CD4-positive, alpha-beta T cell treated with Interleukin-12 subunit alpha and Interleukin-12 subunit beta, for 1 hour (primary cell): ENCODE measurements at regions not wholly inside any gene's neighbourhood (a gene's known extent, or its start where the extent isn't known, plus 50 kb on each side); places are given as distances from the start of the nearest gene placed in this dataset.

Experiments
- DNase-seq: peaks from one replicate; pipeline ENCODE4 v3.0.0-alpha.2; 2020

DNA sequence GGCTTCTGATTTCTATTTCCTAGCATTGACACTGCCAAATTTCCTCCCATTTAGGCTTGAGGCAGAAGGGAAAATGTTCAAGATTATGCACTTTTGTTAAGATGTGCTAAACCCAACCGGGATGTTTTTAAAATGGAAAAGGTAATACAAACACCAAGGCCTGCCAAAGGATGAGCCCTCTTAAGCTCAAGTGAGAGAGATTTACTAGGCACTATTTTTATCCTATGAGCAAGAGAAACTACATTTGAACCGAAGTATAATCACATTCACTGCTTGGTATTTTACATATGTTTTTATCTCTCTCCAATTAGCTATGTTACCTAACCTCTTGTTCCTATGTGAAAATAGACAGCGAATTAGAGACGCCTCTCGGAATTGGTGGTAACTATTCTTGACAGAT is 295.8 kb downstream of the GABRB3 start:
- no peak for DNase-seq

DNA sequence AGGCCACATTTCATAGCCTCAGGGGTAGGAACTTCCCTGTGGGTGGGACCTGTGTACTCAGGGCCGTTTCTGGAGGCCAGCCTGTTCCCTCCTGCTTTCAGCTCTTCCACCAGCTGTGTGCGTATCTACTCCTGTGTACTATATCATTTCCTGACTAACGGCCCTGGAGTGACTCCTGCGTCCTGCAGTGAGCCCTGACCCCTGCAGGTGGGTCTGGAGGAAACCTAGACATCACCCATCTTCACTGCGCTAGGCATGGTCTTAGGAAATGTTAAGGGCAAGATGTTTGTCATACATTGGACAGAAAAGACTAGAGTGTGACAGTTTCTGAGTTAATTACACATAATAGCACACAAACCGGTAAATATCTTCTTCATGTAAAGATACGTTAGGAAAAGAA is 297.3 kb downstream of the GABRB3 start:
- DNase-seq, result no peak

DNA sequence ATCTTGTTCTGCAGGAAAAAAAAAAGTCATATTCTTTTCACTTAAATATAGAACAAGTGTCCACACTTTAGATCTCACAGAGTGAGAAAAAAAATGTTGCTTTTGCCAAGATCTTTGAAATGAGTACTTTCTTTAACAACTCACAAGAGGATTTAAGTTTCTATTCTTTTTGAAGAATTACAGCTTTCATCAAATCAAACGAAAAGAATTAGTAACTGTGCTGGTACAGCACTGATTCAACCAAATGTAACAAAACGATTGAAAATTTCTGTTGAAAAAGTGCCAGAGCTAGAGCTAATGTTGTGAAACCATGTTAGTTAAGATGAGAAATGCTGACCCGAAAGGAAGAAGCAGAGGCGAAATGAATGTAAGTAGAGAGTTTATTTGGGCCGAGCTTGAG is 300.2 kb downstream of the GABRB3 start:
- DNase-seq, result no peak

DNA sequence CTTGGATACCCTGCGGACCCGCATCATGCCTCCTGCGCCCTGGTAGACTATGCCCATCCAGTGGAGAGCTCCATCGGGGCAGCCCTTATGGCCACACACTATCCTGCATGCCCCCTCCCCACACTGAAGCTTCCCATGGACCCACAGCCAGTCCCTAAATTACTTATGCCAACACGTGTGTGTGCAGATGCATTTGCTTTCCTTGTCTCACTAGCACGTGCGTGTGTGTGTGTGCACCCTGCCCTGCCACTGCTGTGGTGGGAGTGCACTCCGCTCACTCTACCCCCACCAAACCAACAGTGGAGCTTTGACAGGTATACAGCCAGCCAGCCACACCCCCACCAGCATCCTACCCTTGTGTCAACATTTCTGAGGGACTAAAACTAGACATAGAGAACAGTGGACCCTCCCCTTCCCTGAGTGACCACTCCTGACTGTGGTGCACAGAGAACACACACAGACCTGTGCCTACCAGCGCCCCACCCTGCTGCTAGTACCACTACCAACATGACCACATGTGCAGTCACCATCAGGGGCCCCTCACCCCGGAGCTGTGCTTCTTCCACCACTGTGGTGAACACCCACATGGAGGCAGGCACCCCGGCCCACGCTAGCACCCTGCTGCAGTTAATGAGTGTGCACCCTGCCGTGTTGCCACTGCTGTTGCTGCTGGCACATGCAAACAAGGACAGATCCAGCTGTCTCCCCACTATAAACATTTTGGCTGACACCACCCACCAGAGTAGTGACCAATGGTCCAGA is 310.8 kb downstream of the GABRB3 start:
- no peak for DNase-seq

DNA sequence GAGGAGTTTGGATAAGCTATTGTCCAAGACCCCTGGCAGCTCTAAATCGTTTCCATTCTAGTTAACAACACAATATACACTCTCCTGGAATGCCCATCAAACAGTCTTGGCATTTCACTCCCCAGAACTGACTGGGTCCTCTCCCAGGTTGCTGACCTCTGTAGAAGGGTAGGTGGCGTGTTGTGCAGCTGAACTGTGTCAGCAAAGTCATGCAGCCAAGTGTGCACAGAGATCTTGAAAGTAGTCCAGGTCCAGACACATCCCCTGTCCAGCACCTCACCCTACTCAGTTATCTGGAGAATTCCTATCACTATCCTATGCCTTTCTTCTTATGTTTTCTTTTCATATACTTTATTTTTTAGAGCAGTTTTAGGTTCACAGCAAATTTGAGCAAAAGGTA is 312.7 kb downstream of the GABRB3 start:
- no peak for DNase-seq

DNA sequence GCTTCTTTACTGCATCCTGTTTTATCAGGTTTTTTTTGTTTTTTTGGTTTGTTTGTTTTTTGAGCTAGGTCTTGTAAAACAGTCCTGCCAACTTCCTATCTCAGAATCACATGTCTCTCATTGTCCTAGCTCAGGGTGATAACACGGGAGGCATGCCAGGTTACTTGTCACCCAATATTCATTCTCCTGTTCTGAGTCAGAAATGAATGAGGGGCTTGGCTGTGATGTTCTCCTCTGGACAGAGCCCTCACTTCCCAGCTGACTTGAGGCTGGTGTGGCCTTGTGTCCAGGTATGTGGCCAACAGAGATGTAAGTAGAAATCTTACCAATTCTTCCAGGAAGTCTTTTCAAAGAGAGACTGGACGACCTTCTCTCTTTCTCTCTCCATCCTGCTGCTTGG is 317.0 kb downstream of the GABRB3 start:
- no peak for DNase-seq

DNA sequence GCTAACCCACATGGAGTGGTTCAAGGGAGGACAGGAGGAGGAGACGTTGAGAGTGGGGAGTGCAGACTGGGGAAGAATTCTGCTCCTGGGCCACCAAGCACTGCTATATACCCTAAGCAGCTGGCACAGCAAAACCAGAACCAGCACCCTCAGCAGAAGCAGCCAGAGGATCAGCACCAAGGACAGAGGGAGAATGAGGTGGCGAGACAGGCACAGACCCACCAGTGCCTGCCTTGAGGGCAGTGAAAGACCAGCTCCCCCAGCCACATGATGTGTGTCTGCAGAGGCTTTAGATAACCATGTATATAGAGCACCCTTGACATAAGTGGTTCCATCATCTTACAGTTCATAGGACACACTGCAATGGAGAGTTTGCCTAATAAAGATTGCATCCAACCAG is 319.0 kb downstream of the GABRB3 start:
- DNase-seq, result no peak

DNA sequence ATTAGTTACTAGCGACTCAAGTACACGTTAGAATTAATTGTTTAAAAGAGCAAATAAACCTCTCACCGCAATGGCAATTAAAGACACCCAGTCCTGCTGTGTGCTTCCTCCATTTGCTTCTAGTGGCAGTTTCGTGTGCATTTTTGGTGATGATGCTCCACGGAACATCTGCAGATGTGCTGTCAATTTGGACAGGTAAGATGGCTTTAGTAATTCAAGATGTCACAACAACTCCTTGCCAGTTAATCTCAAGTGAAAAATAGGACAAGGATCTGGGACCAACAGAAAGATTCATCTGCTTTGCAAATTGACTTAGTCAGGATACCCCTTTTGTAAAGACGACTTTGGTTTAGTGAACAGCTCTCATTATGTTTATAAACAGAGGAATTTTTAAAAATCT is 320.9 kb downstream of the GABRB3 start:
- DNase-seq, result no peak

DNA sequence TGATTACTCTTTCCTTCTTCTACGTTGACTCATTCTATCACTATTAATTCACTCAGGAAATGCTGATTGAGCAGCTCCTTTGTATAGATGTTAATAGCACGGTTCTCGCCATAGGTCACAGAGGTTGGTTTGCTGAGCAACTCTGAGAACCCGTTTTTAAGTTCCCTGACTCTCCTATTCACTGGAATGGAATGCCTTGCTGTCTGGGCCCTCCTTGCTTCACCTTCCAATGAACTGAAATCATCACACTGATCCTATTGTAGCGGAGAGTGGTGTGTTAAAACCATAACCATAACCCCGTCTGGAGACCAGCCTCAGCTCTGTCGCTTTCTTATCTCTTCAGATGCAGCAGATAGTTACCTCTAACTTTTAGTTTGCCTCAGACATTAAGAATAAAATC is 323.6 kb downstream of the GABRB3 start:
- DNase-seq, result no peak

DNA sequence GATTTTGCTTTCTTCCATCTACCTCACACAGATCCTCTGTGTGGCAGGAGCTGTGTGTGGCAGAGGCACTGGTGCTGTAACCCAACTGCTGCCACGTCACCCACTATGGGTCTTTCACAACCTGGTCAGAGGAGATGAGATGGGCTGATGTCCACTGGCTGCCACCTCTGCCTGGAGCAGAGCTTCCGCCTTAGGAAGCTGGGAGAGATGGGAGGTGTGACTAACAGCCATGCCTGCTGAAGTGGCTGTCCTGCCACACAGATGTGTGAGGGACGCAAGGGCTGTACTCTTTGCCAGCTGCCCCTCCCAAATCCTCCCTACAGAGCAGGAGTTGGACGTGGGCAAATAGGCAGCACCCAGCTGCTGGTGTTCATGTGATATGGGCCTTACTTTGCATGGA is 329.5 kb downstream of the GABRB3 start:
- no peak for DNase-seq

DNA sequence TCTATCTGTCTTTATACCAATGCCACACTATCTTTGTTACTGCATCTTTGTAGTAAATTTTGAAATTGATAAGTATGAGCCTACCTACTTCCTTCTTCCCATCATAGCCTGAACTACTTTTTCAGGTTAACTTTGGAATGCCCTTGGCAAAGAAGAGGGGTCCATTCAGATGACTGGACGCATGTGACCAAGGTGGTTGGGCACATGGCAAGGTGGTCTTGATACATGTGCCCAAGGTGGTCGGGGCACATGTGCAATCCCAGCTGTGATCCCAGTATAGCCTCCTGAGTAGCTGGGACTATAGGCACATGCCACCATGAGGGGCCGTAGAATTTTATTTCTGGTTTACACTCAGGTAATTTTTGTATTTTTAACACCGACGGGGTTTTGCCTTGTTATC is 330.2 kb downstream of the GABRB3 start:
- no peak for DNase-seq

DNA sequence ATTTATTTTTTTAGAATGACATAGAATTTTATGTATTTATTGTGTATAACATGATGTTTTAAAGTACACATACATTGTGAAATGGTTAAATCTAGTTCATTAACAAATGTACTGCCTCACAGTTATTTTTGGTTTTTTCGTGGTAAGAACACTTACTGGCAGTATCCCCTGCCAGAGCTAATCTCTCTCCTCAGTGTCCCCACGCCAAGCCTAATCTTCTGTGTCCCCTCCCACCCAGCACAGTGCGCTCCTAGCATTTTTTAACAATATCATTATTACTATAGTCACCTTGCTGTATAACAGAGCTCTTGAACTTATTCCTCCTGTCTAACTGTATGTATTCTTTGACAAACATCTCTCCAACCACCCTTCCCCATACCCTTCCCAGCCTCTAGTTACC is 333.2 kb downstream of the GABRB3 start:
- no peak for DNase-seq

DNA sequence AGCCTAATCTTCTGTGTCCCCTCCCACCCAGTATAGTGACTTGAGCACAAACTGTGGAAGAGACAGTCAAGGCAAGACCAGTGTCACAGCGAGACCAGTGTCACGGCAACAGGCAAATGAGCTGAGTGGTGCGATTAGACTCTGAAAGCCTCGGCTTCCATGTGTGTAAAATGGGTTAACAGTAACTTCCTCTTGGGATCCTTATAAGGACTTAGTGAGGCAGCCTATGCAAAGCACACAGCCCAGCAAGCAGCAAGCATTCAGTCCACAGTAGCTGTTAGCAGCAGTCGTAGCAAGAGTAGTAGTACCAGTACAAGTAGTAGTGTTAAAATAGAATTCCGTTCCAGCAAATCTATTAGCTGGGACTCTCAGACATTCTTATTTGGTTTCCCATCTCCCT is 334.1 kb downstream of the GABRB3 start:
- DNase-seq, result no peak

DNA sequence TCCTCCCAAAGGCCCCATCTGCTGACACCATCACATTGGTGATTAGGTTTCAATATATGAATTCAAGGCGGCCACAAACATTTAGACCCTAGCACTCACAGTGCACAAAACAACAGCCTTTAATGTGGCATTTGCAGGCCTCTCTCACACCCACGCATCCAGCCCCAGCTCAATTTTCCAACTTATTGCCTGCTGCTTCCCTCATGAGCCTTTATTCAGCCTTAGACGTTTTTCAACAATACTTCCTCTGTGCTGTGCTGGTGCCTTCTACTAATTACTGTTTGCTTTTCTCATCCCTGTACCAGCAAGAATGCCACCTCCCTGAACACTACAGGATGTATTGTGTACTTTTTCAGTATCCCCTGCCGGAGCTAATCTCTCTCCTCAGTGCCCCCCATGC is 334.6 kb downstream of the GABRB3 start:
- DNase-seq, result no peak

DNA sequence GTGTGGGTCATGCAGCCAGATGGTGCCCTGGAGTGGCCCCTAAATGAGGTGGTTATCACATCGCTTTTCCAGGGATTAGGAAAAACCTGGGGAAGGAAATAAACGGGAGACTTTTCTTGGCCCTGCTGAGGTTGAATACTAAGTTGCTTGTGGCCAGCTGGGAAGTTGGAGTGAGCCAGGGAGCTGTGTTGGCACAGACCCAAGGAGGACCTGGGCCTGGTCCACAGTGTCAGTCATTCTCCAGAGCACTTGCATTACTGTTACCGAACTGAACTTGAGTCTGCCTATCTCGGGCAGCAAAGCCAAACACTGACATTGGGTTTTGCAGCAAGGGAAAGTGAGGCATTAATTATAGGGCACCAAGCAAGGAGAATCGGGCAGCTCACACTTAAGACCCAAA is 339.0 kb downstream of the GABRB3 start:
- DNase-seq, result no peak

DNA sequence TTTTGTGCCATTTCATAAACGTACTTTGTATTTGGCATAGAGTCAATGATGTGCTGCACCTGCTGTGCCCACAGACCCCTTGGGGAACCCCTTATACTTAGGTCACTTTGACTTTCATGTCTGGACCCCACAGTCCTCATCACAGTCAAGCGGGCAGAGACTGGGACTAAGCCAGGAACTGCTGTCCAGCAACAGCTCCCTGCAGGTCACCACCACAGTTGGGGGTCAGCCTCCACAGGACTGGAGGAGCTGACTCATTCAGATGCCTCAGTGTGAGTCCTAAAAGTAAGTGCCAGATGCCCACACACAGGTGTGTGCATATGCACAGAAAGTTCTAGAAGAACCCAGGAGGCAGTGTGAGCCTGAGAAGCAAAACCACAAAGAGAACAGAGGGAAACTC is 339.8 kb downstream of the GABRB3 start:
- DNase-seq, result no peak

DNA sequence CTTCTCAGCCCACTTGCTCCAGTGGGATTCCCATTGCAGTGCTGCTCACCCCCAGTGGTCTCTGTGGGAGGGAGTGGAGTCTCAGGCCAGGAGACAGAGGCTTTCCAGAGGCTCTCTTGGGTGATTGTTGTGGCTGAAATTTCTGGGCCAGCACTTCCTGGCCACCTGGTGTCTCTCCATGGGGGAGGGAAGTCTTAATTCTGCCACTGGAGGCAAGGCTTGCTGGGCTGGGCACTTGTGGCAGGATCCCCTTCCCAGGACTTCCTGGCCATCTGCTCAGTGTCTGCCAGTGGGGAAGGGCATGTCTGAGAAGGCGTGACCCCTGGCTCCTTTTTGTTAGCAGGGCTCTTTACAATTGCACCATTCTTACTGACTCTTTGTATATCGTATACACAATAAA is 351.8 kb downstream of the GABRB3 start:
- no peak for DNase-seq

DNA sequence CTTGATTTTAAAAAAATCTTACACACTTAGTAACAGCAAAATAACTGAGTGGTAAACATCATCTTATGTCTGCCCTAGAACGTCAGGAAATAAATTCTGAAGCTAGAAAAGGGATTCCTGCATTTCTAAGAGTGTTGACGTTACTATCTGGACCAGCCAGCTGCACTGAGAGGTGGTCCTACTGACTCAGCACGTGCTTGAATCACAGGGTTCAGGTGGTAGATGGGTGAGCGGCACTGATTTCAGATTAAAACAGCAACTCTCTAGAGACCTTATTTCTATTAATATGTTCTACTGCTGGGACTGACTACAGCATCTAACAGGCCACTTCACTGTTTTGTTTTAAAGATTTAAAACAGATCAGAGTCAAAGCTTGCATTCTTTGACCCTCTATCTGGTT is 377.2 kb downstream of the GABRB3 start:
- no peak for DNase-seq

DNA sequence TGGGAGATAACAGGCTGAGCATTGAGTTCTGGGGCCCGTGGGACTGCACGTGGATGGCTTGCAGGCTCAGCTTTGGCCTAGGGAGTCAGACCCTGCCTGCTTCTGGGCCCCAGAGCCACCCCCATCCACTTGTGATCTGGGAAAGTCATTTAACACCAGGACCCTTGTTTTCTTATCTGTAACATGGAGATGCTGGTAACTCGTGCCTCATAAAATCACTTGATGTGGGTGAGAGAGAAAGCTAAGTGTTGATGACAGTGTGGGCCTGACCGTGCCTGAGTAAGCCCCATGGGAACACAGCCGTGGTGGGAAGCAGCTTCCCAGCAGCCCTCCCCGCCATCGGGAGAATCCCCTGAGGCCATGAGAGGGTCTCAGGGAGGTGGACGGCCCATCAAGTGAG is 378.1 kb downstream of the GABRB3 start:
- no peak for DNase-seq

DNA sequence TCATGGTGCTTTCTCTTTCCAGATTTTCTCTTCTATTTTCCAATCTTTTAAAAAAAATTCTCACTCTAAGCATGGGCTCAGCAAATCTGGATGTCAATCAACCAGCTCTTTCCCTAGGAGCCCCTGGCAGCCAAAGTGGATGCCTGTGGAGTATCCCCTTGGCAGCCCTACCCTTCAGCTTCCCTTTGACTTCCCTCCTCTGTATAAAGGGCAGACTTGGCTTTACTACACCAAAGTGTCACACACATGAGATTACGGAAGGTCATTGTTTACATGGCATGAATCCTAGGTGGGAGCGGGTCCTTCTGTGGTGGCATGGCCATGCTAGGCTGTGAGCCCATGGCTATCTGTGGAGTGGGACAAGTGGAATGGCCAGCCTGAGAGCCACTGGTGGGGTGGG is 379.9 kb downstream of the GABRB3 start:
- no peak for DNase-seq

DNA sequence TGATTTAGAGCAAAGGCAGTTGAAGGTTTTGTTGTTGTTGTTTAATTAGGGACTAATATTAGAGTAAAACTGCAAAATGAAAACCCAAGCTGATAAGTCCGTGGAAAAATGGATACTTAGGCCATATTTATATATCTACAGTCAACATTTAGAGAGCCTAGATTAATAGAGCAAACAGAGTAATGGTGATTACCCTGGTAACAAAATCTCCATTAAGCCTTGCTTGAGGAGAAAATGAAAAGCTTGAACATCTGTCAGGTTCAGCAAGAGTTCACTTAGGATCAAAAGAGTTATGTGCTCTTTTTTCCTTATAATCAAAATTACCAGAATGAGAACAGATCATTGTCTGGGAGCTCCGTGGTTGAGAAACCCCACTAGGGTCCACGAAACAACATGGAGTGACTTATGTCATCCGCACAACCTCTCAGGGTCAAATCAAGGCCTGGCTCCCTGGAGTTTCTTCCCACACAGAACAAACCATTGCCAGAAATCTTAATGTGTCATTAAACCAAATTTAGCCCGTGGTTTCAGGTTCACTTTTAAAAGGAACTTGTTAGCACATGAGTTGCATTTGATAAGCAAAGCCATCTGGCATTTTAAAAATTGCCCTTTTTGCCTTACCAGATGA is 381.2 kb downstream of the GABRB3 start:
- DNase-seq, result no peak

DNA sequence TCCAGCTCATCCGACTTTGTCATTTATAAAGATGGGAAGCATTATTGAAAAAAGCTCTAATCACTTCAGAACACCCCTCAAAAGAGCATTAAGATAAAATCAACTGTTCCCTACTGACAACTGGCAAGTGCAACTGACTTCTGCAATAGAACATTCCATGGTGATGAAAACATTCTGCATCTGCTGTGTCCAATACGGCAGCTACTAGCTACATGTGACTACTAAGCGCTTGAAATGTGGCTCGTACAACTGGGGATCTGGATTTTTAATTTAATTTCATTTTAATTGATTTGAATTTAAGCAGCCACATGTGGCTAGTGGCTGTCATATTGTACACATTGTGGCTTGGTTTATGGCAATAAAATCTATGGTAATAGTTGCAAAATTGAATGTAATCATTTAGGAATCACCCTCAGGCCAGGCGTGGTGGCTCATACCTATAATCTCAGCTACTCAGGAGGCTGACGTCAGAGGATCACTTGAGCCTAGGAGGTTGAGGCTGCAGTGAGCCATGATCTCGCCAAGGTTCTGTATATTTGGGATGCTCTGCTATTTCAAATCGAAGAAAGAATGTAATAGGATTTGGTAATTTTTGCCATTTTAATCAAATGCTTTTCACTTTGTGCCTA is 390.3 kb downstream of the GABRB3 start:
- DNase-seq, result no peak

DNA sequence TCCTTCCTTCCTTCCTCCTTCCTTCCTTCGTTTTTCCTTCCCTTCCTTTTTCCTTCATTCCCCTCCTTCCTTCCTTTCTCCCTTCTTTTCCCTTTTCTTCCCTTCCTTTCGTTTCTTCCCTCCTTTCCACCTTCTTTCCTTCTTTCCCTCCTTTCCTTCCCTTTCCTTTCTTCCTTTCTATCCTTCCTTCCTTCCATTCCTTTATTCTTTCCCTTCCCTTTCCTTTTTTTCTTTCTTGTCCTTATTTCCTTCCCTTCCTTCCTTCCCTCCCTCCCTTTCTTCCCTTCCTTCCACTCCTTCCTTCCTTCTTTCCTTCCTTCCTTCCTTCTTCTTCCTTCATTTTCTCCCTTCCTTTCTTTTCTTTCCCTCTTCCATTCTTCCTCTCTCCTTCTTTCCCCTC is 394.6 kb downstream of the GABRB3 start:
- no peak for DNase-seq

DNA sequence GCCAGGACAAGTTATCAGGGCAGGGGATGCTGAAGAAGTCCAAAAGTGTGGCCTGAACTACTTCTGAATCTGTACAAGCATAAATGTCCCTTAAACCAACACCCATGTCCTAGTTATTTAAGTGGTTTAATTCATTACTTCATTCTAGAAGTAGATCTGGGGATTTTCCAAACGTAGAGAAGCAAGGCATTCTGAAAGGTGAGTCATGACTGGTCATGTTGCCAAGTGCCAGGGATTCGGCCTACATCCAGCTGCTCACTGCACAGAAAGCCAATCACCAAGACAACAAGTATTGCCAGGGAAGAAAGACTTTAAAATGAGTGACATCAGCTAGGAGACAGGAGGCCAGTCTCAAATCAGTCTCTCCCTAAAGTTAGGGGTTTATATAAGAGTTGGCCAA is 396.6 kb downstream of the GABRB3 start:
- DNase-seq, result no peak

DNA sequence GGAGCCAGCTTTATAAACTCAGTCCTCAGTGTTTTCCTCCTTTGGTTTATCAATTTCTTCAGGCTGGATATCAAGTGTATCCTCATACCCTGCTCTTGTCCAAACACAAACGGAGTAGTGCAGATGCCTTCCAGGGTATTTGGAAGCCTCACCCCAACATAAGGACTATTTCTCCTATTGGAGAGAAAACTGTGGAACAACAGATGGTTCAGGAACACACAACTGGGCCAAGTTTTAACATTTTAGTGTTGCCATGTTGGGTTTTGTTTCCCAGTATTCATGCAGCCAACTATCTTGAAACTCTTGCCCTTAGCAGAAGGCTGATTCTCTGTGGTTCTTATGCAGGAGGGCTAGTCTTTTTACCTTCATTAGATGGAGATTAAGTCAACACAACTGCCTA is 398.1 kb downstream of the GABRB3 start:
- no peak for DNase-seq
